GM19035 (cell line): ENCODE measurements at regions not wholly inside any gene's neighbourhood (a gene's known extent, or its start where the extent isn't known, plus 50 kb on each side); places are given as distances from the start of the nearest gene placed in this dataset.

ENCODE experiments used
- ATAC-seq: cut with Tn5 transposase; IDR thresholded peaks from one replicate; pipeline ENCODE4 v1.9.1; 2021; ENCODE audit not compliant: unreplicated experiment

- peak; percentile 57 for ATAC-seq
Measured at GRCh38 chr3:194003114-194004057, 132.6 kb upstream of the HES1 start.

GRCh38 chr3:194005930-194006501 is 129.9 kb upstream of the HES1 start:
- ATAC-seq, result no peak

- ATAC-seq, result no peak
Measured at GRCh38 chr3:194007592-194008337, 128.2 kb upstream of the HES1 start.

GRCh38 chr3:194009019-194009418 is 126.9 kb upstream of the HES1 start:
- ATAC-seq, result no peak

- no peak for ATAC-seq
Measured at GRCh38 chr3:194009892-194010533, 125.9 kb upstream of the HES1 start.

GRCh38 chr3:194011807-194012206 is 124.1 kb upstream of the HES1 start:
- ATAC-seq, result no peak

GRCh38 chr3:194013928-194014327 is 122.0 kb upstream of the HES1 start:
- no peak for ATAC-seq

- ATAC-seq, result no peak
Measured at GRCh38 chr3:194014756-194015155, 121.2 kb upstream of the HES1 start.

GRCh38 chr3:194019398-194020165 is 116.4 kb upstream of the HES1 start:
- ATAC-seq, result no peak

GRCh38 chr3:194022052-194022451 is 113.9 kb upstream of the HES1 start:
- no peak for ATAC-seq

- no peak for ATAC-seq
Measured at GRCh38 chr3:194022816-194023215, 113.1 kb upstream of the HES1 start.

GRCh38 chr3:194023501-194024280 is 112.3 kb upstream of the HES1 start:
- ATAC-seq, result no peak

- ATAC-seq, result no peak
Measured at GRCh38 chr3:194025119-194025518, 110.8 kb upstream of the HES1 start.

- ATAC-seq, result no peak
Measured at GRCh38 chr3:194025951-194026350, 110.0 kb upstream of the HES1 start.

GRCh38 chr3:194028434-194029004 is 107.4 kb upstream of the HES1 start:
- no peak for ATAC-seq

- no peak for ATAC-seq
Measured at GRCh38 chr3:194029846-194030245, 106.1 kb upstream of the HES1 start.

GRCh38 chr3:194030372-194030771 is 105.6 kb upstream of the HES1 start:
- ATAC-seq, result no peak

- ATAC-seq, result no peak
Measured at GRCh38 chr3:194031349-194031748, 104.6 kb upstream of the HES1 start.

- no peak for ATAC-seq
Measured at GRCh38 chr3:194031867-194032635, 103.9 kb upstream of the HES1 start.
